ENCODE measurements at regions not wholly inside any gene's neighbourhood (a gene's known extent, or its start where the extent isn't known, plus 50 kb on each side); places are given as distances from the start of the nearest gene placed in this dataset. TPM values are rescaled to one million over a fixed set of nuclear protein-coding genes. Genes with fewer than 3 reads are reported as not detected.
A peak's percentile ranks its signal among the peaks of the same experiment; 100 is the strongest.

DNA sequence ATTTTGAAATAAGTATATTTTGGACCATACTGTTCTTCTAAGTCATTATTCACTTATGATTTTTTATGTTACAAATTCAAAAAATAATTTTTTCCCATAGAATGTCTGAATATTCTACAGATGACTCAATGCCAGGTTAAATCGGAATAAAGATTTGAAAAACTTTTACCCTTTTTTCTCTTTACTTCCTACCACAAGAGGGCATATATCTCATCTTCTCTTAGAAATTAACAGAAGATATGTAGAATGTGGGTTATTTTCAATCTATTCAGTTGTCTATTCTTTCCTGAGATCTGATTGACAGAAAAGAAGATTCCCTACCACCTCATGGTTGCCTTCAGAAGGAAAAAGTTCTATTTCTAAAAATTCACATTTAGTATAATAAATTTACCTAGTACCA, 53.0 kb upstream of the KITLG start:
- DNase-seq = no peak
- H3K27me3 Mint-ChIP-seq (ENCODE audit: low read depth in 3 of 3) = peaks cover 6 to 10% (median 9%) of the 10 kb centered on the region in 3 donors
- intact Hi-C loops (cut with micrococcal nuclease) = no loop called here
- no peaks in the 10 kb centered on the region for H4K20me1 ChIP-seq (ENCODE audit: insufficient read depth, low read length)
- H3K36me3 ChIP-seq (replicated peaks in 1 of 2; ENCODE audit: control insufficient read depth in 1 of 2, insufficient read depth in 2 of 2, low read length in 2 of 2) = no peaks in the 10 kb centered on the region
- H3K9me3 ChIP-seq (replicated peaks in 1 of 2; ENCODE audit: control insufficient read depth in 1 of 2, insufficient read depth in 1 of 2, low read length in 2 of 2) = no peaks in the 10 kb centered on the region
- H3K4me1 ChIP-seq (ENCODE audit: control insufficient read depth in 1 of 2, insufficient read depth in 2 of 2, low read length in 2 of 2) = peaks cover 9 to 10% of the 10 kb centered on the region in 2 donors
- H3K9ac ChIP-seq (ENCODE audit: insufficient read depth, low read length, poor library complexity, severe bottlenecking) = no peak overlapping the region
- no peaks in the 10 kb centered on the region for H3K79me2 ChIP-seq (ENCODE audit: insufficient read depth, low read length)
- H3K4me1 Mint-ChIP-seq = peaks cover under 1% of the 10 kb centered on the region
- no peak overlapping the region for H3K4me2 ChIP-seq (replicated peaks; ENCODE audit: extremely low read depth, low read length, poor library complexity, severe bottlenecking)
- H3K9me3 Mint-ChIP-seq = peaks cover 0 to 3% (median 0%) of the 10 kb centered on the region in 7 donors
- no peak overlapping the region for H3K4me3 ChIP-seq (replicated peaks in 1 of 3; ENCODE audit: low read depth in 2 of 3, low read length in 3 of 3)
- H2AFZ ChIP-seq (ENCODE audit: insufficient read depth, low read depth, low read length, poor library complexity, severe bottlenecking) = no peak overlapping the region
- no peak overlapping the region for H3K4me3 Mint-ChIP-seq
- peaks cover 2 to 11% of the 10 kb centered on the region in 2 donors for H3K27me3 ChIP-seq (ENCODE audit: control insufficient read depth in 2 of 2, insufficient read depth in 2 of 2, low read length in 2 of 2)
- WGBS (ENCODE audit: insufficient coverage) = no CpG with 5 or more reads among the region's 1 CpG
- no peak overlapping the region for H3K27ac Mint-ChIP-seq
- no peak overlapping the region for H3K27ac ChIP-seq (ENCODE audit: low read depth in 1 of 2, low read length in 2 of 2)
- TF ChIP-seq, protein P1, sequence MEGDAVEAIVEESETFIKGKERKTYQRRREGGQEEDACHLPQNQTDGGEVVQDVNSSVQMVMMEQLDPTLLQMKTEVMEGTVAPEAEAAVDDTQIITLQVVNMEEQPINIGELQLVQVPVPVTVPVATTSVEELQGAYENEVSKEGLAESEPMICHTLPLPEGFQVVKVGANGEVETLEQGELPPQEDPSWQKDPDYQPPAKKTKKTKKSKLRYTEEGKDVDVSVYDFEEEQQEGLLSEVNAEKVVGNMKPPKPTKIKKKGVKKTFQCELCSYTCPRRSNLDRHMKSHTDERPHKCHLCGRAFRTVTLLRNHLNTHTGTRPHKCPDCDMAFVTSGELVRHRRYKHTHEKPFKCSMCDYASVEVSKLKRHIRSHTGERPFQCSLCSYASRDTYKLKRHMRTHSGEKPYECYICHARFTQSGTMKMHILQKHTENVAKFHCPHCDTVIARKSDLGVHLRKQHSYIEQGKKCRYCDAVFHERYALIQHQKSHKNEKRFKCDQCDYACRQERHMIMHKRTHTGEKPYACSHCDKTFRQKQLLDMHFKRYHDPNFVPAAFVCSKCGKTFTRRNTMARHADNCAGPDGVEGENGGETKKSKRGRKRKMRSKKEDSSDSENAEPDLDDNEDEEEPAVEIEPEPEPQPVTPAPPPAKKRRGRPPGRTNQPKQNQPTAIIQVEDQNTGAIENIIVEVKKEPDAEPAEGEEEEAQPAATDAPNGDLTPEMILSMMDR (IDR thresholded peaks at IDR 0.05) = peak; percentile 23
- H3K36me3 Mint-ChIP-seq = no peaks in the 10 kb centered on the region

DNA sequence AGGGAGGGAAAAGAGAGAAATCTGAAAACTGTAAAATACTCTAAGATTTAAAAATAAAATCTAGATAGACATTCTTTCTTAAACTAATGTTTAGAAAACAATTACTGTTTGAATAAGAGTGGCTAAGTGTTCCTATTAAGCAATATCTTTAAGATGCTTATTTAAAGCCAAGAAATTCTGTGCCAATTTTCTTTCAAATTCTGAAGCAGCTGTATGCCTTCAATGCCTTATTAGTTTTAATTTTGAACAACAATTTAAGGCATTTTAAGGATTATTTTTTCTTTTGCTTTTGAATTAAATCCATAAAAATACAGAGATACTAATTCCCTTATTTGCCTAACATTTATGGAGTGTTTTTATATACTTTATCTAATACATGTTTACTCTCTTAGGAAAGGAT, 50.3 kb upstream of the KITLG start:
- no peaks in the 10 kb centered on the region for H3K36me3 Mint-ChIP-seq
- intact Hi-C loops (cut with micrococcal nuclease) = no loop called here
- no peaks in the 10 kb centered on the region for H3K79me2 ChIP-seq (ENCODE audit: insufficient read depth, low read length)
- H4K20me1 ChIP-seq (ENCODE audit: insufficient read depth, low read length) = no peaks in the 10 kb centered on the region
- H3K9me3 Mint-ChIP-seq = peaks cover 0 to 3% (median 0%) of the 10 kb centered on the region in 7 donors
- H3K27ac ChIP-seq (ENCODE audit: low read depth in 1 of 2, low read length in 2 of 2) = no peak overlapping the region
- H3K9ac ChIP-seq (ENCODE audit: insufficient read depth, low read length, poor library complexity, severe bottlenecking) = no peak overlapping the region
- H3K4me3 ChIP-seq (replicated peaks in 1 of 3; ENCODE audit: low read depth in 2 of 3, low read length in 3 of 3) = no peak overlapping the region
- H3K4me1 Mint-ChIP-seq = no peaks in the 10 kb centered on the region
- TF ChIP-seq, protein P1 (IDR thresholded peaks at IDR 0.05) = no peak
- H2AFZ ChIP-seq (ENCODE audit: insufficient read depth, low read depth, low read length, poor library complexity, severe bottlenecking) = no peak overlapping the region
- peaks cover 5 to 9% (median 9%) of the 10 kb centered on the region in 3 donors for H3K27me3 Mint-ChIP-seq (ENCODE audit: low read depth in 3 of 3)
- no peaks in the 10 kb centered on the region for H3K4me1 ChIP-seq (ENCODE audit: control insufficient read depth in 1 of 2, insufficient read depth in 2 of 2, low read length in 2 of 2)
- no peaks in the 10 kb centered on the region for H3K36me3 ChIP-seq (replicated peaks in 1 of 2; ENCODE audit: control insufficient read depth in 1 of 2, insufficient read depth in 2 of 2, low read length in 2 of 2)
- DNase-seq = no peak
- no peak overlapping the region for H3K4me3 Mint-ChIP-seq
- peaks cover 2 to 7% of the 10 kb centered on the region in 2 donors for H3K27me3 ChIP-seq (ENCODE audit: control insufficient read depth in 2 of 2, insufficient read depth in 2 of 2, low read length in 2 of 2)
- H3K9me3 ChIP-seq (replicated peaks in 1 of 2; ENCODE audit: control insufficient read depth in 1 of 2, insufficient read depth in 1 of 2, low read length in 2 of 2) = no peaks in the 10 kb centered on the region
- H3K4me2 ChIP-seq (replicated peaks; ENCODE audit: extremely low read depth, low read length, poor library complexity, severe bottlenecking) = no peak overlapping the region
- no peak overlapping the region for H3K27ac Mint-ChIP-seq

Small RNA genes lying in the stretch of these regions (small RNA-seq; reads per million reads assigned to genes)
- not detected for gene RNU7-120P (ENCODE audit: insufficient read length, low read depth)

Measured in CD14-positive monocyte (primary cell).